ENCODE measurements at regions not wholly inside any gene's neighbourhood (a gene's known extent, or its start where the extent isn't known, plus 50 kb on each side); places are given as distances from the start of the nearest gene placed in this dataset.

- H3K14ac ChIP-seq (ENCODE audit: insufficient read length), result no peak overlapping the region
- no peak overlapping the region for H3K4me2 ChIP-seq (ENCODE audit: insufficient read depth in 1 of 2, low read depth in 2 of 2, low read length in 2 of 2)
- no peak overlapping the region for H3K18ac ChIP-seq (ENCODE audit: extremely low read depth, low read length)
- H2AFZ ChIP-seq (ENCODE audit: low read length), result no peak overlapping the region
- CTCF ChIA-PET (ENCODE audit: partially characterized antibody), result no interaction called here
- 100% methylated on average over 1 of the region's 1 CpG; no CpG with 5 or more reads in 1 of the 2 experiments for WGBS, 2 experiments (ENCODE audit: extremely low coverage in 1 of 2, insufficient coverage in 1 of 2, insufficient read length in 1 of 2, insufficient replicate concordance in 2 of 2, low coverage in 1 of 2, low lambda C conversion rate in 2 of 2, missing lambda C conversion rate in 1 of 2)
- POLR2A ChIA-PET (ENCODE audit: partially characterized antibody), result no interaction called here
- H3K9ac ChIP-seq (replicated peaks in 1 of 4; ENCODE audit: extremely low read depth in 1 of 4, low read depth in 3 of 4, low read length in 3 of 4), result no peak overlapping the region
- H3K4me3 ChIP-seq (ENCODE audit: extremely low read depth in 1 of 4, insufficient read depth in 2 of 4, low read depth in 3 of 4, low read length in 4 of 4), result no peak overlapping the region
- FAIRE-seq (no peak), DNase-seq (ENCODE audit: low read depth in 1 of 2, low spot score in 2 of 2) (no peak)
- H2BK12ac ChIP-seq (ENCODE audit: low read depth, low read length), result no peak overlapping the region
- no peaks in the 10 kb centered on the region for H3K36me3 ChIP-seq (ENCODE audit: control insufficient read depth in 2 of 4, insufficient read depth in 4 of 4, low read length in 3 of 4)
- no peak overlapping the region for H3K27ac ChIP-seq (ENCODE audit: low read depth, low read length)
- H3K4ac ChIP-seq (replicated peaks; ENCODE audit: insufficient read length, low read depth, low read length), result no peak overlapping the region
- TF ChIP-seq SP4 (IDR thresholded peaks at IDR 0.05; ENCODE audit: low read length) (no peak), GABPA (IDR thresholded peaks at IDR 0.05; ENCODE audit: borderline replicate concordance, insufficient read depth, low read length) (no peak), RFX5 (IDR thresholded peaks at IDR 0.05; ENCODE audit: borderline replicate concordance, low read depth, low read length) (no peak), BACH1 (IDR thresholded peaks at IDR 0.05; ENCODE audit: low read length) (no peak), GTF2F1 (IDR thresholded peaks at IDR 0.05; ENCODE audit: borderline replicate concordance, low read depth, low read length) (no peak), NANOG (IDR thresholded peaks at IDR 0.05; ENCODE audit: insufficient read depth, low read depth, low read length, poor library complexity, severe bottlenecking) (no peak), TAF7 (optimal IDR thresholded peaks at IDR 0.05; ENCODE audit: borderline replicate concordance, low read depth, low read length) (no peak), KDM1A (IDR thresholded peaks at IDR 0.05; ENCODE audit: borderline replicate concordance, low read length) (no peak), CREB1 (IDR thresholded peaks at IDR 0.05) (no peak)
- no peak overlapping the region for H2BK20ac ChIP-seq (ENCODE audit: low read length)
- H3K79me1 ChIP-seq (ENCODE audit: low read depth, low read length), result no peaks in the 10 kb centered on the region
- H4K5ac ChIP-seq (ENCODE audit: insufficient read length, low read depth, low read length), result no peak overlapping the region
- H3K79me2 ChIP-seq (ENCODE audit: control insufficient read depth in 1 of 2, insufficient read depth in 2 of 2, low read length in 2 of 2), result no peaks in the 10 kb centered on the region
- H4K8ac ChIP-seq (ENCODE audit: extremely low read depth, insufficient read depth, low read length), result no peak overlapping the region
- H3K9me3 ChIP-seq (ENCODE audit: insufficient read depth in 2 of 2, low read depth in 1 of 2, low read length in 1 of 2), result no peaks in the 10 kb centered on the region
- no peak overlapping the region for H2BK15ac ChIP-seq (ENCODE audit: low read length)
- H2BK120ac ChIP-seq (replicated peaks; ENCODE audit: low read depth, low read length), result no peak overlapping the region
- no peak overlapping the region for H3K23ac ChIP-seq (ENCODE audit: insufficient read length)
- no peak overlapping the region for H2BK5ac ChIP-seq (ENCODE audit: low read depth, low read length)
- H3K27me3 ChIP-seq (replicated peaks in 1 of 4; ENCODE audit: control insufficient read depth in 3 of 4, extremely low read depth in 1 of 4, insufficient read depth in 3 of 4, low read length in 3 of 4), result no peaks in the 10 kb centered on the region
- no peaks in the 10 kb centered on the region for H4K20me1 ChIP-seq (replicated peaks in 1 of 2; ENCODE audit: control insufficient read depth in 1 of 2, insufficient read depth in 2 of 2, low read length in 2 of 2)
- no peak overlapping the region for H2AK5ac ChIP-seq (ENCODE audit: low read depth, low read length)
- H3K23me2 ChIP-seq (ENCODE audit: low read depth, low read length), result no peaks in the 10 kb centered on the region; the same call in 1 of the 2 replicates
- no peaks in the 10 kb centered on the region for H3K4me1 ChIP-seq (replicated peaks in 1 of 4; ENCODE audit: control insufficient read depth in 3 of 4, insufficient read depth in 4 of 4, low read length in 3 of 4)
- H4K91ac ChIP-seq (replicated peaks; ENCODE audit: insufficient read length, low read length), result no peak overlapping the region
- H3K56ac ChIP-seq (replicated peaks; ENCODE audit: insufficient read length, low read depth, low read length), result no peak overlapping the region
These were observed 726.4 kb upstream of the CDH2 start for GRCh38 chr18:28903306-28903705.
